ENCODE measurements at regions not wholly inside any gene's neighbourhood (a gene's known extent, or its start where the extent isn't known, plus 50 kb on each side); places are given as distances from the start of the nearest gene placed in this dataset.
"Not testable (repeated sequence)": the region's sequence is repeated elsewhere in the genome, so short reads cannot be mapped to it uniquely, and the experiment has no call there.

- no peak for DNase-seq (ENCODE audit: low read depth in 2 of 2)
These were observed 448.0 kb downstream of the KCNT2 start for GRCh38 chr1:196160066-196160795.

DNA sequence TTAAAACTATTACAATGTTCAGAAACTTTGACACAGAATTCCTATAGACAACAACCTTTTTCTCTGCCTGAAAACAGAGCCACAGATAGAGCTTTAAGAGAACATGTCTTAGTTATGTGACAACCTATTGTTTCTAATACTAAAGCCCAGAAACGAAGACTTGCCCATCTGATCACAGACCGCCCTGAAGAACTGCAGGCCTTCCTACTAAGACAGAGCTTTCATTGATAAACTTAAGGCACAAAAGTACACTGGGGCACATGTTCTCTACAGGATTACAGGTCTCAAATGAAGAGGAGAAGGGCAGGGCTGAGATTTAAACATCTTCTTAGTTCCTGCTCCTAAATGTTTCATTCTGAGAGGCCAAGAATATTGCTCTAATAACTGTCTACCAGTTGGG is 452.7 kb downstream of the KCNT2 start:
- DNase-seq (ENCODE audit: low read depth in 2 of 2) = no peak

DNA sequence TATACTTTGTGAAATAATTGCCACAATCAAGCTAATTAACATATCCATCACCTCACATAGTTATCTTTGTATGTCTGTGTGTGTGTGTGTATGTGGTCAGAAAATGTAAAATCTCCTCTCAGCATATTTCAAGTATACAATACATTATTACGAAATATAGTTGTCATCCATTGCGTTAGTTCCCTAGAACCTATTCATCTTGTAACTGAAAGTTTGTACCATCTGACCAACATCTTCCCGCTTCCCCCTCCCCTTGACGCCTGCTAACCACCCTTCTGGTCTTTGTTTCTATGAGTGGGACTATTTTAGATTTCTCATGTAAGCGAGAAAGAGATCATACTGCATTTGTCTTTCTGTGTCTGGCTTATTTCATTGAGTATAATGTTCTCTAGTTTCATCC is 455.3 kb downstream of the KCNT2 start:
- no peak for DNase-seq (ENCODE audit: low read depth in 2 of 2)

DNA sequence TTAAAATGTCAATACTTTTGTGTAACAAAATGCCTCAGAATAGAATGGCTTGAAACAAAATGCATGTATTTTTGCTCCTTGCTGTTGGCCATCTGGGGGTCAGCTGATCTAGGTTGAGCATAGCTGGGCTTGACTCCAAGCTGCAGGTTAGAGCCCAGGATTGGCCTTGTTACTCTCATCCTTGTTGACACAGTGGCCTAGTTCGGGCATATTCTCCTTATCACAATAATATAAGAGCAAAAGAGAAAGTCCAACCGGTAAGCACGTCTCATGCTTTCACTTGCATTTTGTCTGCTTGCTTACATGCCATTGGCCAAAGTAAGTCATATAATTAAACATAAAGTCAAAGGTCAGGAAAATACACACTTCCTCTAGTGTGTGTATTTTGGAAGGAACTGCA is 456.2 kb downstream of the KCNT2 start:
- no peak for DNase-seq (ENCODE audit: low read depth in 2 of 2)

GRCh38 chr1:196148367-196148970 is 459.8 kb downstream of the KCNT2 start:
- no peak for DNase-seq (ENCODE audit: low read depth in 2 of 2)

- DNase-seq (ENCODE audit: low read depth in 2 of 2) = no peak
These were observed 460.7 kb downstream of the KCNT2 start for GRCh38 chr1:196147530-196147929.

DNA sequence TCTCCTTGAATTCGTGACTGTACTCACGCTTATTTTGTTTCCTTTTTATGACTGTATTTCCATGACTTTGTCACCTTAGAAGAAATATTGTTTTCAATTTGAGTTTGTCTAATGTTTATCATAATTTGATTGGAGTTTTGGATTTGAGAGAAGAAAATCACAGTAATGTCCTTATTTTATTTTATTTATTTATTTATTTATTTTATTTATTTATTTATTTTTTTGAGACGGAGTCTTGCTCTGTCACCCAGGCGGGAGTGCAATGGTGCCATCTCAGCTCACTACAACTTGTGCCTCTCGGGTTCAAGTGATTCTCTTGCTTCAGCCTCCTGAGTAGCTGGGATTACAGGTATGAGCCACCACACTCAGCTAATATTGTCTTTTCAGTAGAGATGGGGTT is 463.1 kb downstream of the KCNT2 start:
- not testable (repeated sequence) for DNase-seq (ENCODE audit: low read depth in 2 of 2)

DNA sequence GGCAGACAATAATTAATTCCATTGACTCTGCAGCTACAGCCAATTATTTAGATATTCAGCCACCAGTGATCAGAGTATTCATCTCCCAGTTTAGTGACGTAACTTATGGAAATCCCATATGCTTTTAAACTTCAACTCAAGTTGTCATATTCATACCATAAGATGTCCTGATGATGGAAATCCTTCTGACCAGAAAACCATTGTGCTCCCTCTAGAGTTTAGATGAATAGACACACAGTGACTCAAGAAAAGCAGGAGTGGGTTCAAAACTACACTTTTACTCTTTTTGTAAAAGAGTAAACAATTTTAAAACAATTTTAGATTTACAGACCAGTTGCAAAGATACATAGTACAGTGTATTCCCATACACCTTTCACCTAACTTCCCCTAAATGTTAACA is 463.7 kb downstream of the KCNT2 start:
- DNase-seq (ENCODE audit: low read depth in 2 of 2) = no peak

DNA sequence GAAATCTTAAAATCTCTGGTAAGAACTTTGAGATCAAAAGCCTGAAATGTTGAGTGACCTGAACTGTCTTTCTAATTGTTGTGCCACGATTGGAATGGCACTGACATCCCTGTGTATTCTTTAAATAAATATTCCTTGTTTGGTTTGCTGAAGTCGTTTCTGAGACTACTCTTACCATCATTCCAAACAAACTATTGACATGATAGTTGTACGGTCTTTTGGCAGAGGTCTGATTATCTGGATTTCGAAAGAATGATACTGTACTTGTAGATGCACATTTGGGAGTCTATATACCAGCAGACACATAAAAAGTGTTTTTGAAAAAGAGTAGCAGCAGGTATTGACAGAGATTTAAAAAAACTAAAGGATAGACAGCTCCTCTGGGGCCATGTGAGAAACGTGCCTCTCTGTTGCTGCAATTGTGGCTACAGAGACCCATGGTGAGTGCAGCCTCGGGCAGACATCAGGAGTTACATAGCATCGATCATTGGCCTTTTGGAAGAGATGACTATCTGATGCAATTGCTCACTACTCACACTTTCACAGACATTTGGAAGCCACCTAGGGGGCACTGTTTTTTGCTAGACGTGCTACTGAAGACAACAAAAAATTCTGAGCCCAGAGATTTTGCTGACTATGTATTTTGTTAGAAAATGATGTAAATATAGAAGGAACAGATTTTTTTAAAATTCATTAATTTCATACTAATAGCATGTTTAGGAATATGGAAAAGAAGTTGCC is 464.5 kb downstream of the KCNT2 start:
- no peak for DNase-seq (ENCODE audit: low read depth in 2 of 2)

GRCh38 chr1:196142111-196142640 is 466.1 kb downstream of the KCNT2 start:
- no peak for DNase-seq (ENCODE audit: low read depth in 2 of 2)

GRCh38 chr1:196136396-196136795 is 471.8 kb downstream of the KCNT2 start:
- DNase-seq (ENCODE audit: low read depth in 2 of 2) = no peak

- DNase-seq (ENCODE audit: low read depth in 2 of 2) = no peak
These were observed 476.5 kb downstream of the KCNT2 start for GRCh38 chr1:196131691-196132090.

DNA sequence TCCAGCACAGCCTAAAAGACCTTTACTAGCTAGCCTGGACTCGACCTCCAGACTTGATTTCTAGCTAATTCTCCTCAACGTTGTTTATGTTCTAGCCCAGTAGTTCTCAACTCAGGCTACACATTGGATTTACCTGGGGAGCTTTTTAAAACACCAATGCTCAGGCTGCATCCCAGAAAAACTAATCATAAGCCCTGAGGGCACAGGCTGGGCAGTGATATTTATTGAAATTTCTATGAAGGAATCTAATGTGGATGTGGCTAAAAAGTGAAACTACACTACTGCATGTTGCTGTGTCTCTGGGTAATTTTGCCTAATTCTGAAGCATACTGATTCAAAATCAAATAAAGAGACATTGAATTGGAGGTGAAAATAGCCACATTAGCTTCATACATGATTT is 479.4 kb downstream of the KCNT2 start:
- DNase-seq (ENCODE audit: low read depth in 2 of 2) = no peak

DNA sequence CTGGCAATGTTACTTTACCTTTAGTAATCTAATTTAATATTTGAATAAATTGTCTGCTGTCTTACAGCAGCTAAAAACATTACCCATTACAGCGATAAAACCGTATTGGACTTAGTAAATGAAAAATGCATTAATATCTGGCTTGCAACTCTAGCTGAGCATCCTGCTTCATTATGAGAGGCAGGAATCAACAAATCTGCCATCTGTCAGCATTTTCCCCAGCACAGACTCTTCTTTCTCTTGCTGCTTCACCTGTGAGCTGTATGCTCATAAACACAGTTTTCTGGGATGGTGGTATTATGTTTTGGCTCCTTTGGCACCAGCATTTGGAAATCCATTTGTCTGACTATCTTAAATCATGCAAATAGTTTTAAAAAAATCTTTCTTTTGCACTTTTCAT is 487.1 kb downstream of the KCNT2 start:
- no peak for DNase-seq (ENCODE audit: low read depth in 2 of 2)

GRCh38 chr1:196115646-196116045 is 492.6 kb downstream of the KCNT2 start:
- no peak for DNase-seq (ENCODE audit: low read depth in 2 of 2)

GRCh38 chr1:196114193-196114592 is 494.0 kb downstream of the KCNT2 start:
- DNase-seq (ENCODE audit: low read depth in 2 of 2) = no peak

DNA sequence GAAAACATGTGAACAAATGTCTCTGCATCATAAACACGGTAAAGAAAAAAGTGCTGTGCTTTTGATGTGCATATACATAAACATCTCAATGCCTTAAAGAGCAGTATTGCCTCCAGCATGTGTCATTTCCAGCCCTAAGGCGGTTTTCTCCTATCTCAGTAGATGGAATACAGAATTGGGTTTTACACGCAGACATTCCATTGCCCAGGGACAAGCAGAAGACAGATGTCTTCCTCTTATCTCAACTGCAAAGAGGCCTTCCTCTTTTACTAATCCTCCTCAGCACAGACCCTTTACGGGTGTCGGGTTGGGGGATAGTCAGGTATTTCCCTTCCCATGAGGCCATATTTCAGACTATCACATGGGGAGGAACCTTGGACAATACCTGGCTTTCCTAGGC is 499.2 kb downstream of the KCNT2 start:
- not testable (repeated sequence) for DNase-seq (ENCODE audit: low read depth in 2 of 2)

DNA sequence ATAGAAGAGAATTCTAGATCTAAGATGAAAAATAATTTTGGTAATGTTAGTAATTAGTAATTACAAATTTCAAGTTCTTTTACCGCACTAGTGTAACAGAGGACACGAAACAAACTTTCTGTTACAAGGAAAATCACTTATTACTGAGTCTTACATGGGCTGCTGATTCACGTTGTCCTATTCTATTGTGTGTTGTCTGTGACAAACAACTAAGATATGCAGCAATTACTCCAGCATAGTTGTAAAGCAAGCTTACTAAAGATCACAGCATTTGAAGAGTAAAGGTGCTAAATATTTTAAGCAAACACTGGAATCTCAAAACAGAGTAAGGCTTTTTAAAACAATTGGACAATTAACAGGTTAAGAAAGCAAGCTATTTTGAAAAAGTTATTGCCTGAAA is 502.3 kb downstream of the KCNT2 start:
- no peak for DNase-seq (ENCODE audit: low read depth in 2 of 2)

- no peak for DNase-seq (ENCODE audit: low read depth in 2 of 2)
These were observed 505.4 kb downstream of the KCNT2 start for GRCh38 chr1:196102826-196103225.

GRCh38 chr1:196098000-196098399 is 510.2 kb downstream of the KCNT2 start:
- DNase-seq (ENCODE audit: low read depth in 2 of 2) = no peak

- DNase-seq (ENCODE audit: low read depth in 2 of 2) = no peak
These were observed 513.4 kb downstream of the KCNT2 start for GRCh38 chr1:196094821-196095220.

DNA sequence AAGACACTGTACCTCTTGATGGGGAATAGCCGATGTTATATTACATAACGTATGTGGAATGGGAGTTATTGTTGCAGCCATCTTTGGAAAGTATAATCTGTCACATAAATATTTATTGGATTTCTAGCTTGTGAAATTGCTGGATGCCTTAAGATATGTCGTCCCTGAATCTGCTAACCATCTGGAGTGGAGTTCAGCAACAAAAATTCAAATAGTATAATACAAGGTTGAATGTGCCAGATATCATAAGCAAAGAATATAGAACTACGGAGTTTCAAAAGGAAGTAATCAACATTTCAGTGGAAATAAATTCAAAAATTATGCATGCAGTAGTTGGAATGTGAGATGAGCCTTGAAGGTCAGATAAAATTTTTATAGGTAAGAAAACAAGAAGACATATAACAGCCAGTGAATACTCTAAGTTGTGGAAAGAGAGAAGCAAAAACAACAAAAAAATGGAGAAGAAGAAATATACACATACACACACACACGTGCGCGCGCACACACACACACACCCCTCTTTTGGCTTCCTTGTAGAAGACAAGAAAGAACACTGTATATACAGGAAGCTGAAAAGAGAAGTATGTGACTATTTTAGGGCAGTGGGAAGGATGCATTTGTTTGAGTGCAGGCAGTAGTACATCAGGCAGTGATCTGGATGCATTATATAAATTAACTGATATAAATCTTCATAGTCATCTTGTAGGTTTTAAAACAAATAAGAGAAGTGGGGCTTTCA is 516.7 kb downstream of the KCNT2 start:
- no peak for DNase-seq (ENCODE audit: low read depth in 2 of 2)
